COLO668 (cell line): ENCODE measurements at regions not wholly inside any gene's neighbourhood (a gene's known extent, or its start where the extent isn't known, plus 50 kb on each side); places are given as distances from the start of the nearest gene placed in this dataset.

ENCODE experiments used
- DNase-seq: peaks from one replicate; lab custom pipeline; 2025; ENCODE audit not compliant: unreplicated experiment; lab: John Stamatoyannopoulos, UW

DNA sequence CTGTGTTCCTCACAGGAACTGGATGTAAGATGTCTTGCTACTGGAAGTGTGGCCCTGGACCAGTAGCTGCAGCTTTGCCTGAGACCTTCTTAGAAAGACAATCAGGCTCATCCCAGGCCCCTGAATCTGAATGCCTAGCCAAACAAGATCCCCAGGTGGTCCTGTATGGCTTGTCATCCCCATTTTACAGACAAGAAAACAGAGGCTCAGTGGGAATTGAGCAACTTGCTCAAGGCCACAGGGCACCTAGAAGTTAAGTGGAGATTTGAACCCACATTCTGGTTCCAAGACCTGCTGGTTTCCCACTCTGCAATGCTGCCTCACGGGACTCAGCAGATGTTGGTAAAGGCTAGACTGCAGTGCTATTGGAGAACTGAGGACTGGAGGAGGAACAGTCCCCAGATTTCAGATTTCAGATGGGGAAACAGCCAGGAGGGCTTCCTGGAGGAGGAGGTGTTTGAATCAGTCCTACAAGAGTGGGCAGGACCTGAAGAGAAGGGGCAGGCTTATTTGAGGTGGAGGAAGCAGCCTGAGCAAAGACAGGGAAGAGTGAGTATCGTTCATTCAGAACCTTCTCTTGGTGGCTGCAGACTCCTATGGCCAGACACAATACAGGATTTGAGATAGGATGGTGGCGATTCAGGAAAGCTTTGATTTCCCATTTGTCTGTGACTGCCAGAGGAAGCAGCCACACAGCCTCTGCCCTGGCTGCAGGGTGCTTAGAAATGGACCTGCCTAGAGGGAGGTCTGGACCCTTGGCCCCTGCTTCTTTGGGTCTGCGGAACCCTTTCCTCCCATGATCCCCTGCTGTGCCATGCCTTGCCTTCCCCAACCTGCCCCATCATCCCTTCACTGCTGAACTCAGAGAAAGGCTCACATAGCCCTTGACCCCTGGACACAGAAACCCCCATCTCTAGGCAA is 233.4 kb upstream of the NLRP1 start:
- DNase-seq = no peak

DNA sequence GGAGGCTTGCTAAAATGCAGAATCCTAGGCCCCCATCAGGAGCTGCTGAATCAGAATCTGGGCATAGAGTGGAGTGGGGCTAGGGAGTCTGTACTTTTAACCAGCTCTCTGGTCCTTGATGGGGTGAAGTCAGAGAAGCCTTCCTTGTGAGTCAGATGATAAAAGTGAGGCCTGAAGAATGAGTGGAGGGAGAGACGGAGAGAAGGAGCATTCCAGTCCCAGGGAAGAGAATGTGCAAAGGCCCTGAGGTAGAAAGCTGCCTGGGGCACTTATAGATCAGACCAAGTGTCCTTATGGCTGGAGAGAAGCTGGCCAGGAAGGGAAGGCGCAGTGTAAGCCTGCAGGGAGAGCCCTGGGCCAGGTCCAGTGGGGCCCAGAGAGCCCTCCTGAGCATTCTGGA is 235.1 kb upstream of the NLRP1 start:
- no peak for DNase-seq

DNA sequence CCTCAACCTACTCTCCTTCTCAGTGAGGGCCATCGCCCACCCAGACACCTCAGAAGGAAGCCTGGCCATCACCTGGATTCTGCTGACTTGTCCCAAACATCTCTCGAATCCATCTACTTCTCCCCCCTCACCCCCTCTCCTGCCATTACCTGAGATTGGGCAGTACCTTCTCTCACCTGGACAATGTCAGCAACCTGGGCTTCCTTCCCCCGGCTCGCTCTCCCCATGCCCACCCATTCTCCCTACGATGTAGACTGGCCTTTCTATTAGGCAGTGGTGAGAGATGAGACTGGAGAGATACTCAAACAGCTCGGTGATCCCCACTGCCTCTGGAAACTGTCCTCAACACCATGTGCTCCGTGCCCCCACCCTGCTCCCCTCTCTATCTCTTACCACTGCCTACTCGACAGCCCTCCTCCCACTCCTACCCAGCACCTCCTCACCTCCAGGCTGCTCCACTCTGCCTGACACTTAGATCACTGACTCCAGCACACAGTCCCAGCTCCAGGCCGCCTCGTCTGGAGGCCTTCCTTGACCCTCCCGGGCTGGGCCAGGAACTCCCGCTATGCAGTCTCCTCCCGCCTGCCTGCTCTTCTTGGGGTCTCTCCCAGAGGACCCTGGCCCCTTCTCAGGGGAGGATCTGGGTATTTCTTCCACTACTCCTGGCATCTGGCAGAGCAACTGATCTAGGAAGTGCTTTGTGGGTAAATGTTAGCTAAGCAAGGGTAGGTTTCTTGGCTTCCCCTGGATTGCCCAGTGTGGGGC is 235.8 kb upstream of the NLRP1 start:
- DNase-seq = no peak

DNA sequence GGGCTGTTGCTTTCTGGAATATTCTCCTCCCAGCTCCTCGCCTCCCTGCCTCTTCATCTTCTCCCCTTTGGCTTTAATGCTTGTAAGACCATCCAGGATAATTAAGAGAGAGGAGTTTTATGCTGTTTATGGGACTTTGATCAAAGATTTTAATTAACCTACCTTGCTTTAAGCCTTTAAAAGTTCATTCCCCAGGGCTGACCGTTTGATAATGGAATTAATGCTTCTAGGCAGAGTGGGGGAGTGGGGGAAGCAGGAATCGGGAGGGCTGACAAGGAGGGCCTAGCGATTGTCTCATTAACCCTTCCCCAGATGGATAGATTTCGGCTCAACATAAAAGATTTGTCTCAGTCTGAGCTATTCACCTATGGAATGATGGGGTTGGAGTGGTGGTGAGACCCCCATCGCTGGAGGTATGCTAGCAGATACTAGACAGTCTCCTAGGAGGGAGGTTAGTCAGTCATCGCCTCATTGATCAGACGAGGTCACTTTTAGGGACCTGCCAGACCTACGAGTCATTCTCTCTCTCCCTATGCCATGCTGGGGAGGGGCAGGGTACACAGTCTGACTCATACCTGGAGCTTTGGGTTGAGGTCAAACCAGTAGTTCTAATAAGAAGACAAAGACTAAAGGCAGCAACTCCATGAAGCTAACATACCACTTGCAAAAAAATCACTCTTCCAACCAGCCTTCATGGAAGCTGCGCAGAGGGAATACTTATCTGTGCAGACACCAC is 236.6 kb upstream of the NLRP1 start:
- no peak for DNase-seq

DNA sequence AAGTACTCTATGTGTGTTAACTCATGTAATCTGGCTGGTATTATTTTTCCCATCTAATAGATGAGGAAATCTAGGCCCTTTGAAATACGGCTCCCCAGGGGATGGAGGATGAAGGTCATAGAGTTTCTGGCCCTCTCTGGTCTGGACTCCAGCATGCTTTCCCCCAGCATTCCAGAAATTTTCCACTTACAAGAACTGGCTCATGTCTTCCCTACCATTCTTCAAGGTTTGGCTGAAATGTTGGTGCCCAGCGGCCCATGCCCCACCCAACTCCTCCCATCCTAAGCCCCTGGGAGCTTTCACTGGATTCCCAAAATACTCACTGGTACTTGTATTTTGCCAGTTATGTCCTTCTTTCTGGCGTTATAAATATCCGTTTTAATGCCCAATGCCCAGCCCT is 237.5 kb upstream of the NLRP1 start:
- DNase-seq = no peak

DNA sequence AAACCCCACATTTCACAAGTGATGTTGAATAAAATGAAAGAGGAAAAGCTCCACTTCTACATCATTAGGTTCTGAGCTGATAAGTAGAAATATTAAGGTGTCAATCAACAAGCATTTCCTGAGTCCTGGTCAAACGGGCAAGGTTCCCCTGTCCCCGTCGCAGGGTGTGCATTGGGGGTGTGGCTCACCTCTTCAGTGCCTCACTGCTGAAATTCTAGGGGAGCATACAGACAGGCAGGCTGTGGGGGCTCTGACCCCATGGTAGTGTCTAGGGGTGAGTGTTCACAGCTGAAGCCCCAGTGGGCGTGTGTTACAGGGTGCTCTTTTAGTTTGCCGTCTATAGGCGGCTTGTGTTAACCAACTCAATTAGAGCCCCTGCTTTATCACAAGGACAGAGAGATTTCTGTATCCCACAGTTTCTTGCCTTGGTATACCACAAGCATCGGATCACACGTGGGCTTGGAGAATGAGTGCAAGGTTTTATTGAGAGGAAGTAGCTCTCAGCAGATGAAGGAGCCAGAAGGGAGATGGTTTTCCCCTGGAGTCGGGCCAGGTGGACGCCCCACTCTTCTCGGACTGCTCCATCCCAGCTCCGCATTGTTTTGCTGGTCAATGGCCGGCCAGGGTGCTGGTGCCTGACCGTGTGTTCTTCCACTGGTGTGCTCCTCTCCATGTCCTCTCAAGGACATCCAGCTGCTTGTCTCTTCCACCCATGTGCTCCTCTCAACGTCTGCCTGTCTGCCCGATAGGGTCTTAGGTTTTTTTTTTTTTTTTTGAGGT is 238.2 kb upstream of the NLRP1 start:
- DNase-seq = no peak

DNA sequence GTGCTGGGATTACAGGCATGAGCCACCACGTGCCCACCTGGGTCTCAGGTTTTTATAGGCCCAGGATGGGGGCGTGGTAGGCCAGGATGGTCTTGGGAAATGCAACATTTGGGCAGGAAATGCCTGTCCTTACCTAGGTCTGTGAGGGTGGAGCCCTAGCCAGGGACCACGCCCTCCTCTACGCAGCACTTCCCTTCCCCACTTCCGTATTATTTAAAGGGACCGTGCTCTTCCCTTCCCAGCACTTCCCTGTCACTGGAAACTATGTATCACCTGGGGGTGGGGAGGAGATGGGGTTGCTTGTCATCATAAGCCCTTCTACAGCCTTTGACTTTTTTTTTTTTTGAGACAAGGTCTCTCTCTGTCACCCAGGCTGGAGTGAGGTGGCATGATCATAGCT is 238.9 kb upstream of the NLRP1 start:
- DNase-seq = no peak

DNA sequence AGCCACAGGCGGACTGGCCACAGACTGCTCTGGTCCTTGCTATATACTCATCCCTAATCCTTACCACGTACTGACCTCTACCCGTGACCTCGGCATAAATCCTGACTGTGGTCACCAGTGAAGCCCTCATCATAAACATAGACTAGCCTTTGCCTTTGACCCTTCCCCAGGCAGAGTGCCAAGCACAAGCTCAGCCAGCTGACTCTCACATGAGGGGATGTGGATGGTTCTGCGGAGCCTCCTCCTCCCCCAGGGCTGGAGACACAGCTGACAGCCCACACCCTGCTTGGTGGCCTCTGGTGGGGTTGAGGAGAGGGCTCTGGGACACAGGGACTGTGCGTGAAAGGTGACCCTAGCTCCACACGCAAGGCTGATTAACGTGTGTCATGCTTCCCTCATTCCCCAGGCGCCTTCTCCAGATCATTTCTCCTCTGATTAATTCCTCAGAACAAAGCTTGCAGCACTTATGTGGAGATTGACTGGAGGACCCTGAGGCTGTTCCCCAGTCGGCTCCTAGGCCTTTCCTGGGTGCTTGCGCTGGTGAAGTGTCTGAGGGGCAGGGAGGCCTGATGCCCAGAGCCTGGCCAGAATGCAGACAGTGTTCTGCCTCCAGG is 241.5 kb upstream of the NLRP1 start:
- no peak for DNase-seq

DNA sequence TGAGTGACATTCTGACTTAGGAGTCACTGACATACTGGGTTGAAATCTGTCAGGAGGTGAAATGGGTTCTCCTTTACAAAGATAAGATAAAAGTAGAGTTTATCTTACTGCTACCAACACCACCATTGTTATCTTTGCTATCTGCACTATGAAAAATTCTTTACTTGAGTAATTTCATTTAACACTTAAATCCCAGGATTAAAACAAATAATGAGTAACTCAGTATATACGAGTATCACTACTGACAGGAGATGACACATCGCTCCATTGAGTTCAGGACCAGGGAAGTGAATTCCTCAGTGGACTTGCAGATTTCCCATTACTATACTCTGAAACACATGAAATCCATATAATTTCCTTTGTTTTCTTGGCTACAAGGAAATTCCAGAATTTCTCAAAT is 242.1 kb upstream of the NLRP1 start:
- no peak for DNase-seq

DNA sequence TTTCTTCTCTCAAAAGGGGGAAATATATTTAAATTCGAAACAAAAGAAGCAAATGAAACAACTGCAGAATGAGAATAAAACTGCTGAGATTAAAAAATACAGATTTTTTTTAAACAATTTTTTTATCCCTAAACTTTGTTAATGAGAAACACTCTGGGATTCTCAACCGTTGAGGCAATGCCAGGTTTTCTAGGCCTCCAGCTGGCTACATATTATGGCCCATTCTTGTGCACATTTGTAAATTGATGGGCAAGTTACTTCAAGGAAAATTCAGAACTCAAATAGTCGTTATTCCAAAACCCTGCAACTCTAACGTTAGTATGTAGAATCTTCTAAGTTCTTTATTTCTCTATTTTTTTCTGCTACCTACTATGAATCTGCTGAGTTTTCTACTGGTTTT is 239.3 kb upstream of the WSCD1 start:
- no peak for DNase-seq

DNA sequence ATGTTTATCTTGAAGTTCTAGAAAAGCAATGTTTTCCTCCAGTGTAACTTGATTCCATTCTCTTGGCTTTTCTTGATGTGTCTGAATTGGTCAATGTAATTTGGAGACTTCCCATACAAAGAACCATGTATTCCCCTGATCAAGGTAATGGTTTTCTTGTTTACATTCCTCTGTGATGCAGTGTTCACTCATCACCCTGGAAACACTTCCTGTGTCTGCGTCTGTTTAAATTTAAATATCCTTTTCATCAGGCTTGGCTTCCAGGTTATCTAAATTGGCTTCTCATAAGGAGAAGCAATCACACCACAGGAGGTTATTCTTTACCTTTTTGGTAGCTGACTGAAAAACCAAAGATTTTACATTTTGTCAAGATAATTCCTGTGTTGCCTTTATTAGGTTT is 237.3 kb upstream of the WSCD1 start:
- DNase-seq = no peak

DNA sequence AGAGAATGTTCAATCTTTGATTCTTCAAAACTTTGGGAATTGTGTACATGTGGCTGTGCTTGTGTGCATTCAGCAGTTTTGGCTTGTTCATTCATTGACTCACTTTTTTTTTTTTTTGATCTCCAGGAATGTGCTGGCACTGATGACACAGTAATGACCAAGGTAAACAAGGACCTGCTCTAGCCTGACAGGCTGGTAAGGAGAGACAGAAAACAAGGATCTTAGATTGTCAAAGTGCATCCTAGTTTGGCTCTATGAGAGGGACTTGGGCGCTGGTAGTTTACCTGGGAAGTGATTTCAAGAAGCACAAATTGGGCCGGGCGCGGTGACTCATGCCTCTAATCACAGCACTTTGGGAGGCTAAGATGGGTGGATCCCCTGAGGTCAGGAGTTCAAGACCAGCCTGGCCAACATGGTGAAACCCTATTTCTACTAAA is 233.1 kb upstream of the WSCD1 start:
- DNase-seq = no peak

DNA sequence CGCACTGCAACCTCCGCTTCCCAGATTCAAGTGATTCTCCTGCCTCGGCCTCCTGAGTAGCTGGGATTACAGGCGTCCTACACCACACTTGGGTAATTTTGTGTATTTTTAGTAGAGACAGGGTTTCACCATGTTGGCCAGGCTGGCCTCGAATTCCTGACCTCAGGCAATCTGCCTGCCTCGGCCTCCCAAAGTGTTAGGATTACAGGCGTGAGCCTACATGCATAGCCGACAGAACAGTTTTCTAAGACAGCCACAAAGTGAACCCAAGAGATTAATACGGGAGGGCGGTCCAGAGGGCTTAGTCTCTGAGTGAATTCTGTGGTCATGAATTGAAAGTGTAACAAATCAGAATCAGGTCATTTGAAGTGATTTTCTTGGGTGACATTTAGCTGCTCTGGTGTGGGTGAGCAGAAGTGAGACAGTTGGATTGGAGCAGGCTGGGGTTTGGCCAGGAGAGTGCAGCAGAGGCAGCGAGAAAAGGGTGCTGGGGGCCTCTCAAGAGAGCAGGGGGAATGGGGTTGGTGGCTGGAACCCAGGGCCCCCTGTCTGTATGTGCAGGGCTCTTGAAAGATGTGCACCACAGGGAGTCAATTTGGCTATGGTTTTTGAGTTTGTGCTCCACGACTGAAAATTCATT is 231.4 kb upstream of the WSCD1 start:
- DNase-seq = no peak

DNA sequence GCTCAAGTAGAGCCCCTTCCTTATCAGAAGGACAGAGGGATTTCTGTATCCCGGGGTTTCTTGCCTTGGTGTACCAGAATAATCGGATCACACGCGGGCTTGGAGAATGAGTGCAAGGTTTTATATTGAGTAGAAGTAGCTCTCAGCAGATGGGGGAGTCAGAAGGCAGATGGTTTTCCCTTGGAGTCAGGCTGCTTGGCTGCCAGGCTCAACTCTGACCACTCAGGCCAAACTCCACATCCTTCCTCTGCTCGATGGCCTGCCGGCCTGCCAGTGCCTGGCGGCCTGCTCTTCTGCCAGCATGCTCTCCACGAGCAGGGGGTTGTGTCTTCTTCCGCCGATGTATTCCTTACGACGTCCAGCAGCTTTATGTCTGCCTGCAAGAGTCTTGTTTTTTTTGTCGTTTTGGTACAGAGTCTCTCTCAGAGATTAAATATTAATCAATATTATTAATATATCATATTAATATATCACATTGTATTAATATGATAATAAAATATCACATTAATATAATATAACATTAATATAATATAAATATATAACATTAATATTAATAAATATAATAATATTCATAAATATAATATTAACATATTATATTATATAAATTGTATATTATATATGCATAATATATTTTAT is 229.2 kb upstream of the WSCD1 start:
- DNase-seq = no peak

DNA sequence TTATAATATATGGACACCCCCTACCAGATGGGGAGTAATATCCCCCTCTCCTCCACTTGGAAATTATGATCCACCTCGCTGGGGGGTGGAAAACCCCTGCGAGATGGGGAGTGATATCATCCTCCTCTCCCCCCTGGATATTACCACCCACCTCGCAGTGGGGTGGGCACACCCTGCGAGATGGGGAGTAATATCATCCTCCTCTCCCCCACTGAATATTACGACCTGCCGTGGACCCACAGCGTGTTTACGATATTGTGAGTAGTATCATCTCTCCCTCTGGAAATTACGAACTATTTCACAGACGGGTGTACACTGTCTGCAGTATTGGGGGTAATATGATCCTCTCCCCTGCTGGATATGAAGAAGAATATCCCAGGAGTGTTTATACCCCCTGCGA is 228.3 kb upstream of the WSCD1 start:
- DNase-seq = no peak

DNA sequence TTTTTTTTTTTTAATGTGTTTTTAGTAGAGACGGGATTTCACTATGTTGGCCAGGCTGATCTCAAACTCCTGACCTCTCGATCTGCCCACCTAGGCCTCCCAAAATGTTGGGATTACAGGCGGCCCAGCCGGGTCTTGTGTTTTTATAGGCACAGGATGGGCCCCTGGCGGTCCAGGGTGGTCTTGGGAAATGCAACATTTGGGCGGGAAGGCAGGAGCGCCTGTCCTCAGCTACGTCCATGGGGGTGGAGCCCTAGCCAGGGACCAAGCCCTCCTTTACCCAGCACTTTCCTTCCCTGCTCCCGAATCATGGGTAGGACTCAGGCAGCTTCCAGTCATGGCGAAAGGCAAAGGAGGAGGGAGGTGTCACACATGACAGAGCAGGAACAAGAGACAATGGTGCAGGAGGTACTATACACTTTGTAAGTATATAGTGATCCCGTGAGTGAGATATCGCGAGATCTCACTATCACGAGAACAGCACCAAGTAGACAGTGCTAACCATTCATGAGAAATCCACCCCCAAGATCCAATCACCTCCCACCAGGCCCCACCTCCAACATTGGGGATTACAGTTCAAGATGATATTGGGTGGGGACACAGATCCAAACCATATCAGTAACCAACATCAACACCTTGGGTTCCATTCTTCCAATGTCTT is 226.7 kb upstream of the WSCD1 start:
- DNase-seq = no peak

DNA sequence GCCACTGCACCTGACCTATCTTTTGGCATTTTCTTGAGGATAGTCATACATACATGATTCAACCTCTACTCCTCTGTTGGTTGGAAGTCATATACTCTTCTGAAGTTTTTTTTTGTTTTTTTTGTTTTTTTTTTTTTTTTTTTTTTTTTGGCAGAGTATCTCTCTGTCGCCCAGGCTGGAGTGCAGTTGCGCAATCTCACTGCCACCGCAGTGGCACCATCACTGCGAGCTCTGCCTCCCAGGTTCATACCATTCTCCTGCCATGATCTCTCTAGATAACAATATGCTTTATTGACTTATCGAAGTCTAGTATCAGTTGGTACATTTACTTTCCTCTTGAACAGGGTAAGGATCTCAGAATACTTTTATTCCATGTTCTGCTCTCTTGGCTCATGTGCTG is 224.2 kb upstream of the WSCD1 start:
- DNase-seq = no peak

DNA sequence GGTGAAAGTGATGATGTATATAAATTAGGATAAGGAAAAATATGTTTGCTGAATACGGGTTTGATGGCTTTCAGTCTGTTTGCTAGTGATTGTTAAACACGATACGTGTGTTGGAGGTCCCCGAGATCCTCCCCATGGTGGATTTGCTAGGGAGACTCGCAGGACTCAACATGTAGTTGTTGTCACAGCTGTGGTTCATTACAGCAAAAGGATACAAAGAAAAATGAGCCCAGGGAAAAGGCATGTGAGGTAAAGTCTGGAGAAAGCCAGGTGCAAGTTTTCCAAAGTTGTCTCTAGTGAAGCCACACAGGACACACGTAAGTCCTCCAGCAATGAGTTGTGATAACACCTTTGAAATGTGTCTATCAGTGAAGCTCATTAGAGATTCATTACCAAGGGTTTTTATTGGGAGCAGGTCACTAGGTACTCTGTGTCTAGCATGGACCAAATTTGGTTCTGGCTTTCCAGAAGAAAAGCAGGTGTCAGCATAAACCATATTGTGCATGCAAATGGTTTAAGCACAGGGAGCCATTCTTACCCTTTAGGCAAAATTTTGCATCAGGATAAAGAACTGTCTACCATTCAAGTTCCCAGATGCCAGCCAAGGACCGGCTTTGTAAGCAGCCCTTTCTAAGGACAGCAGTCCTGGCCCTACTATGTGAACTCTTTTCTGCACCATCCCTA is 215.2 kb upstream of the WSCD1 start:
- no peak for DNase-seq
